Naive B cell (primary cell): ENCODE measurements at regions not wholly inside any gene's neighbourhood (a gene's known extent, or its start where the extent isn't known, plus 50 kb on each side); places are given as distances from the start of the nearest gene placed in this dataset.

Experiments
- ATAC-seq, 2 donors: fragments of 150-1000 bp; cut with Tn5 transposase; 2 replicates each; pipeline ENCODE4 v1.10.0; 2021; ENCODE audit warnings: low read depth in 2 of 2, mild to moderate bottlenecking in 2 of 2, moderate library complexity in 2 of 2
- DNase-seq: peaks from one replicate; pipeline ENCODE4 v3.0.0; 2022
- H3K27ac Mint-ChIP-seq, 6 donors: one replicate each; pipeline ENCODE4 v1.8.0; 2020 to 2022; ENCODE audit warnings: mild to moderate bottlenecking in 6 of 6, mixed read lengths in 6 of 6, moderate library complexity in 5 of 6, inconsistent platforms in 2 of 6
- H3K27me3 Mint-ChIP-seq, 3 donors: one replicate each; pipeline ENCODE4 v1.8.0; 2021 to 2022; ENCODE audit warnings: mixed read lengths in 3 of 3, mild to moderate bottlenecking in 1 of 3
- H3K36me3 Mint-ChIP-seq, 2 donors: one replicate each; pipeline ENCODE4 v1.8.0; 2020 to 2022; ENCODE audit warnings: mixed read lengths in 2 of 2, inconsistent platforms in 1 of 2, mild to moderate bottlenecking in 1 of 2
- H3K4me1 Mint-ChIP-seq, 3 donors: one replicate each; pipeline ENCODE4 v1.8.0; 2020 to 2022; ENCODE audit warnings: mixed read lengths in 3 of 3, inconsistent platforms in 1 of 3, mild to moderate bottlenecking in 1 of 3, moderate library complexity in 1 of 3
- H3K4me3 Mint-ChIP-seq, 8 donors: one replicate each; pipeline ENCODE4 v1.8.0; 2020 to 2022; ENCODE audit warnings: mild to moderate bottlenecking in 8 of 8, mixed read lengths in 8 of 8, moderate library complexity in 8 of 8, inconsistent platforms in 2 of 8
- H3K9me3 Mint-ChIP-seq, 7 donors: one replicate each; pipeline ENCODE4 v1.8.0; 2020 to 2022; ENCODE audit warnings: mixed read lengths in 7 of 7, mild to moderate bottlenecking in 5 of 7, inconsistent platforms in 2 of 7, moderate library complexity in 1 of 7

DNA sequence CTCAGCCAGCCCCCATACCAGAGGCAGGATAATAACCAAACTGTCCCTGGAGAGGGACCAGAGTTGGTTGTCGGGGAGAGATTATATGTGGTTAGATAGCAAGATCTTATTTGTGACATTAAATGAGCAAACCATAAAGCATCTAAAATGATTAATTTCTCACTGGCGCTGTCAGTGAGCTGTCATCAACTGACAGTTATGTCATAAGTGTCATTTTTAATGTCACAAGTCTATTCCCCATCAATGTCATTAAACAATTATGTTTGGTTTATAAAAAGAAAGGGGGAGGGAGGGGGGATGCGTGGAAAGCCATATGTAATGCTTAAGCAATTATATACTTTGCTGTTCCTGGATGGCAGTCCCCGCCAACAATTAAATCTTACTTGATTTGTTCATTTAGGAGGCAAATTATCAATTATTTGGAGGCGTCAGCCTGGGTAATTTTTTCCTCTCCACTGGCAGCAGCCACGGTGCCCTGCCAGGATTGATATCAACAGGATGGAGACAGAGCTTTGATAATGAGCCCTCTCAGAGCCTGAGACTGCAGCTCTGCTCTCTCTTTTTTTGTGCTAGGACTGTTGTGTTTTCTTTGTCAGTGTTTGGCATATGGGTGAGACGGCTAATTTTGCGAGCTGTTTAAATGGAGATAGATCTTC lies 333.6 kb upstream of the CAMK1G start:
- no peak for DNase-seq
- H3K9me3 Mint-ChIP-seq, result peaks cover 0 to 3% (median 0%) of the 10 kb centered on the region in 7 donors
- H3K27me3 Mint-ChIP-seq, result peaks cover 0 to 5% (median 0%) of the 10 kb centered on the region in 3 donors
- ATAC-seq, result no peak
- H3K27ac Mint-ChIP-seq, result no peak overlapping the region
- no peaks in the 10 kb centered on the region for H3K36me3 Mint-ChIP-seq
- H3K4me3 Mint-ChIP-seq, result no peak overlapping the region
- no peaks in the 10 kb centered on the region for H3K4me1 Mint-ChIP-seq

DNA sequence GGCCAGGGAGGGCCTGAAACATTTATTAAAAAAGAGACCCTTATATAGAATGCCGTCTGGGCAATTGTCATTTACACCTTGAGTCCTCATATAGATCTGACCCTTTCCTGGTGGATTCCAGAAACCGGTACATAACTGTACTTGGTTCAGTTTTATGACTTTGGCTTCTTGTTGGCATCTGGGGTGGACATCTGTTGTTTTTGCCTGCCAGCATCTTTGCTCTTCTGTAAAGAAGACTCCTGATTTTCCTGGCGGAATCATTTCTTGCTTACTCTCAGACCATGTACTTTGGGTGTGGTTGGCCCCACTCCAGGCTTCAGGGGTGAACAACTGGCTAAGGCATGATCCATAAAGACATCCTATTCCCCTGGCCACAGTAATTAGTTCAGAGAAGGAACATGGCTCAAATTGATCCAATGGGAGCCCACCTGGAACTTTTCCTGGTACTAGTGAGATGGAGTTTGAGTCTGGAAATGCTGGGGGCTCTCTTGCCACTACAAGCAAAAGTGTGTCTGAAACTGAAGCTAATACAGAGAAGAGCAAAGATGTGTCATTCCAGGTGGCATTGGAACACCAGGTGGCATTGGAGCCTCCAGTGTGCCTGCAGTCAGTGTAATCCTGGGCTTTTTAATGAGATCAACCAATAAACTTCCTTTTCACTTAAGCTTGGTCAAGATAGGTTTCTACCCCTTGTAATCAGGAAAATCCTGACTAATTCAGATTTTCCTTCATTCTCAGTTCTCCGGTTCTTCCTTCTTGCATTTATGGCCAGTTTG lies 332.5 kb upstream of the CAMK1G start:
- Mint-ChIP-seq H3K4me3 (no peak overlapping the region), H3K36me3 (no peaks in the 10 kb centered on the region), H3K27ac (no peak overlapping the region), H3K4me1 (no peaks in the 10 kb centered on the region), H3K27me3 (peaks cover 0 to 5% (median 0%) of the 10 kb centered on the region in 3 donors), H3K9me3 (peaks cover 0 to 9% (median 1%) of the 10 kb centered on the region in 7 donors)
- ATAC-seq, result no peak
- DNase-seq, result no peak

DNA sequence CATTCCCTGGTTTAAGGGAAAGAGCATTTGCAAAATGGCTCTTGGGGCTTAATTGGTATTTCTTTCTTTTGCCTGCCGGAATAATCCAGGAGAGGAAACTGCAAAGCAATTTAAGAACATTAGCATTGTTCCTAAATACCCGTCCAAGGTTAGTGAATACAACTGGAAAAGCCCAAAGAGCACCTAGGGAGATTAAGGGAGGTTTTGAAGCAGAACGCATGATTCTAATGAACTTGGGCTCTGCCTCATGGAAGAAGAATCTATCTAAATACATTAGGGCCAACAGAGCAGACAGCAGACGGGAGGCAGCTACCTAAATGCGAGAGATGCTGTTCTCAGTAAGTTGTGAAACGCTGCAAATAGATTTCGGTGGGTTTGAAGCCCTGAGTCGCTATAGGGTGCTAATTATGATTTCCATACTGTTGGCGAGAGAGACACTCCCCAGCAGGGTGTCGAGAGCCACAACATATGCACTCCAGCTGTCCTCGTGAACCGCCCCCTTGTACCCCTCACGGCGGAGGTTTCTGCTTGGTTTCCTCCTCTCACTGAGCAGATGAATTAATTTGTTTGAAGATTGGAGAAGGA lies 326.7 kb upstream of the CAMK1G start:
- no peaks in the 10 kb centered on the region for H3K4me1 Mint-ChIP-seq
- ATAC-seq (no peak), DNase-seq (no peak)
- H3K9me3 Mint-ChIP-seq, result peaks cover 9 to 37% (median 16%) of the 10 kb centered on the region in 7 donors
- H3K27ac Mint-ChIP-seq, result no peak overlapping the region
- H3K36me3 Mint-ChIP-seq, result peaks cover 5 to 6% of the 10 kb centered on the region in 2 donors
- H3K4me3 Mint-ChIP-seq, result no peak overlapping the region
- H3K27me3 Mint-ChIP-seq, result peaks cover 0 to 4% (median 0%) of the 10 kb centered on the region in 3 donors

DNA sequence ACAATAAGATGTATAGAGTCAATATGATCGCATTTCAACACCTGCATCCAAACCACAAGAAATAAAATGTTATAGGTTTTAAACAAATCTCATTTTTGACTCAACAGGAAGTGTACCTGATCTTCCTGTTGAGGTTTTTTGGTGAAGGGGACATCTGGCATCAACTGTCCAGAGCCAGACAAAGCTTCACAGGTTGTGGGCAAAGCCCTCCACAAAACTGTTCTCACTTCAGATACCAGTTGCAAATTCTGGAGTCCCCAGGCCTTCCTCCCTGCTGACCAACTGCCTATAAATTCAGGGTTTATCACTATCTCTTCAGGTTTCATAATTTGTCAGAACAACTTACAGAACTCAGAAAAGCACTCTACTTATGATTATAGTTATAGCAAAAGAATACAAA lies 326.1 kb upstream of the CAMK1G start:
- no peak for ATAC-seq
- no peak for DNase-seq
- Mint-ChIP-seq H3K27ac (no peak overlapping the region), H3K4me1 (no peaks in the 10 kb centered on the region), H3K9me3 (peaks cover 9 to 37% (median 16%) of the 10 kb centered on the region in 7 donors), H3K4me3 (no peak overlapping the region), H3K36me3 (peaks cover 5 to 6% of the 10 kb centered on the region in 2 donors), H3K27me3 (peaks cover 0 to 4% (median 0%) of the 10 kb centered on the region in 3 donors)

DNA sequence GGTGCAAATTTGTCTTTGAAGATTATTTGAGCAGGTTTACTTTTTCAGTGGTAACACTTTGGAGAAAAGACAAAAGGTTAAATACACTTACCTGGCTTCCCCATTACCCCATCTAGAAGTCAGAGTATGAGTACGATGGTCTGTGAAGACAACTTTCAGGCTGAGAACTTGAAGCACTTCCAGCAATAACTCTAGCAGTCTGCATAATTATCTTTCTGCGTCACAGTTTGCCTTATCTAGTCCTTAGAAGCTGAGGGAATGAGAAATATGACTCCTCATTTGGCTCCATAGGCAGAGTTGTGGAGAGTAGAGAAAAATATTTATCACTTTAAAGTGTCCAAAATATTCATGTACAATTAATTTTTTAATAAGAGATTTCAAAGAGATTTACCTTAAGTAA lies 323.4 kb upstream of the CAMK1G start:
- Mint-ChIP-seq H3K9me3 (peaks cover 9 to 37% (median 16%) of the 10 kb centered on the region in 7 donors), H3K4me1 (no peaks in the 10 kb centered on the region)

DNA sequence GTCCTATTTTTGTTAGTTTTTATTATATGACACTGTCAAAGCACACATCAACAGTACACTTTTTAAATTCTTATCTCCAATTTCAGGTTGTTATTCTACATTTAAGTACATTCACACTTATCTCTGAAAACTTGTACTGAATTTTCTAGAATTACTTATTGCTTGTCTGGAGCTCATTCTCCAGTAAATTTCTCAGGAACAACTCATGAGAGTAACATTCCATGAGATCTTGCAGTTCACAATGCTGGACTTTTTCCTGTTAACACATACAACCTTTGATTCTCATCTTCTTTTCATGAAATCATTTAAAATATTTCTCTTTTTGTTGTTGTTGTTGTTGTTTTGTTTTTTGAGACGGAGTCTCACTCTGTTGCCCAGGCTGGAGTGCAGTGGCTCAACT lies 320.9 kb upstream of the CAMK1G start:
- no peak for ATAC-seq
- H3K4me3 Mint-ChIP-seq, result no peak overlapping the region
- peaks cover 4 to 24% (median 14%) of the 10 kb centered on the region in 7 donors for H3K9me3 Mint-ChIP-seq
- peaks cover 0 to 4% (median 0%) of the 10 kb centered on the region in 3 donors for H3K27me3 Mint-ChIP-seq
- DNase-seq, result no peak
- peaks cover 5 to 6% of the 10 kb centered on the region in 2 donors for H3K36me3 Mint-ChIP-seq
- no peaks in the 10 kb centered on the region for H3K4me1 Mint-ChIP-seq
- H3K27ac Mint-ChIP-seq, result no peak overlapping the region

More for the DNA sequence above, 323.4 kb upstream of the CAMK1G start:
- H3K36me3 Mint-ChIP-seq, result peaks cover 5 to 6% of the 10 kb centered on the region in 2 donors
- H3K27ac Mint-ChIP-seq, result no peak overlapping the region
- no peak overlapping the region for H3K4me3 Mint-ChIP-seq
- H3K27me3 Mint-ChIP-seq, result peaks cover 0 to 4% (median 0%) of the 10 kb centered on the region in 3 donors
- no peak for DNase-seq
- no peak for ATAC-seq

DNA sequence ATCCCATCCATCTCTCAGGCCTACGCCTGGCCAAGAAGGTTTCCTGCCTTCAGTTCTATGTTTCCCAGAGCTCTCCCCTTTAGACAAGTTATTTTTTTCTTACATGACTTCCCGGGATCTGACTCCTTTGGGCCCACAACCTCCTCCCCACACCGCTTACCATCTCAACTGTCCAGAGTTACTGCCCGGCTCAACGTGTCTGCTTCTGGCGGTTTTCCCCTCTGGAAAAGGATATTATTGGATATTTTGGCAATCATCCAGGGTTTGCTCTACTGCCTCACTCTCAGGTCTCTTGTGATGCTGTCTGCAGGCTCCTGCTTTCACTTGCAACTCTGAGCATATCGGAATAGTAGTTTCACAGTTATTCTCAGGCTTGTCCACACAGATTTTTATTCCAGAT lies 318.2 kb upstream of the CAMK1G start:
- ATAC-seq (no peak), DNase-seq (no peak)
- Mint-ChIP-seq H3K4me1 (no peaks in the 10 kb centered on the region), H3K9me3 (peaks cover 0 to 5% (median 0%) of the 10 kb centered on the region in 7 donors), H3K27me3 (no peaks in the 10 kb centered on the region), H3K36me3 (no peaks in the 10 kb centered on the region), H3K4me3 (peak overlapping the region in 1 of 8 donors; percentile 61), H3K27ac (no peak overlapping the region)

DNA sequence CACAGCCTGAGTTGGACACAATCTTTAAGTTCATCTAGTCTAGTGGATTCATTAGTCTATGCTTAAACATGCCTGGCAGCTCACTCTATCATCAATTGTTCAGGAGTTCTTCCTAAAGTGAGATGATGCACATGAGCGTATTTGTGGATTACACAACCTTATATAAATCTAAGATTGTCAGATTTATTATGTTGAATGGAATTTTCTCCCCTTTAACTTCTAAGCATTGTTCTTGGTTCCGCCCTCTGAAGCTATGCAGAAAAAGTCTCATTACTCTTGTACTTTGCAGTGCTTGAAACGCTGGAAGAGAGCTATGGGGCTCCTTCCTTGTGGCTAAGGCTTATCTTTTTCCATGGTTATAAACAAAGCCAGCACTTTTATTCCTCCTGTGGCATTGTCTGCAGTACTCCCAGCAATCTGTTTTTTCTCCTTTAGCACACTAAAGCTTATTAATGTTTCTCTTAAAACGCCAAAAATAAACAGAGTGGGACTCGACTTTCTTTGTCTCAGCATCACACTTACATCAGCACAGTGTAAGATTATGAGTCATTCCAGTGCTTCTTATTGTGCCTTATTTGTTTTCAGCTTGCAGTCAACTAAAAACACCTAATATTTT lies 316.8 kb upstream of the CAMK1G start:
- Mint-ChIP-seq H3K4me3 (no peak overlapping the region), H3K4me1 (no peaks in the 10 kb centered on the region), H3K27ac (no peak overlapping the region), H3K36me3 (no peaks in the 10 kb centered on the region), H3K27me3 (no peaks in the 10 kb centered on the region), H3K9me3 (peaks cover 0 to 4% (median 0%) of the 10 kb centered on the region in 7 donors)
- DNase-seq, result no peak
- ATAC-seq, result no peak

DNA sequence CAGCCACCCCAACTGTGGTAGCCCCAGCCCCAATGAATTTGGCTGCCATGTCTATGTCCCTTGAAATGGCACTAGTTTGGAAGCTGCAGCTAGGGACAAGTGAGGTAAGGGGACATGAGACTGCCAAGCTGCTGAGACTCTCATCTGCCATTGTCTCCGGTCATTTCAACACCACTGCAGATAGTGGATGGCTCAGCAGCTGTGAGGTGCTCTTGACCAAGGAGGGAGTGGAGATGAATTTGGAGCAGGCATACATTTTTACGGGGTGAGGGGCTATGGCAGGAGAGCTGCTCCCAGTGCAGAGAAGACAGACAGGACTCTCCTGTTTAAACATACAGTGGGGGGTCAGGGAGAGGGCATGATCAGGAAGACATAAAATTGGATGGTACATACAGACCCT lies 315.5 kb upstream of the CAMK1G start:
- no peak for ATAC-seq
- Mint-ChIP-seq H3K4me3 (no peak overlapping the region), H3K36me3 (no peaks in the 10 kb centered on the region)

DNA sequence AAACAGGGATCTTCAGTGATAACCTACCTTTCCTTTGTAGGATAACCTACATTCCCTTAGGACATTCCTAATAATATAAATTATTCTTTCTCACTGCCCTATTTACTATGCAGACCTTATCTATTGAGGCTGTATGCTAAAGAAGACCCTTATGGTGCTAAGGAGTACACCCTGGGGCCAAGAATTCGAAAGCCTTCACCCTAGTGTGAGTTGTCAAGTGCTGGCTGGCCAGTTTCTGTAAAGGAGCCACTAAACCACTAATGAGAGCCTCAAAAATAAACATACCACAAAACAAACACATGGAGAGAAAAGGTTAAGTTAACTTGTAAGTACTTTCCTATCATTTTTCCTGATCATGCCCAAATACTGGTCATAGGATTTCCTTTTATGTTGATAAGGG lies 315.0 kb upstream of the CAMK1G start:
- Mint-ChIP-seq H3K4me1 (no peaks in the 10 kb centered on the region), H3K36me3 (no peaks in the 10 kb centered on the region), H3K9me3 (peaks cover 0 to 4% (median 0%) of the 10 kb centered on the region in 7 donors), H3K27ac (no peak overlapping the region), H3K27me3 (peaks cover 0 to 3% (median 3%) of the 10 kb centered on the region in 3 donors), H3K4me3 (no peak overlapping the region)
- ATAC-seq (no peak), DNase-seq (no peak)

More for the DNA sequence above, 315.5 kb upstream of the CAMK1G start:
- H3K27me3 Mint-ChIP-seq, result no peaks in the 10 kb centered on the region
- H3K9me3 Mint-ChIP-seq, result peaks cover 0 to 2% (median 0%) of the 10 kb centered on the region in 7 donors
- DNase-seq, result no peak
- H3K27ac Mint-ChIP-seq, result no peak overlapping the region
- H3K4me1 Mint-ChIP-seq, result no peaks in the 10 kb centered on the region

DNA sequence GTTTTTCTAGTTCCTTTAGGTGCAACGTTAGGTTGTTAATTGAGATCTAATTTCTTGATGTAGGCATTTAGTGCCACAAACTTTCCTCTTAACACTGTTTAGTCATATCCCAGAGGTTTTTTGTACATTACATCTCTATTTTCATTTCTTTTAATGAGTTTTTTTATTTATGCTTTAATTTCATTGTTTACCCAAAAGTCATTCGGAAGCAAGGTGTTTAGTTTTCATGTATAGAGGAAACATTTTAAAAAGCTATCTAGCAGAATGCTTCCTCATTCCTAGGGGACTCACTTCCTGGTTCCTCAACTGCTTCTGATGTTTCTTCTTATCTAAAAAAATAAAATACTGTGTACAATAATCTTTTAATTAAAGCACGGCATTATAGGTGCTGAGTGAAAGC lies 307.2 kb upstream of the CAMK1G start:
- Mint-ChIP-seq H3K4me3 (no peak overlapping the region), H3K36me3 (no peaks in the 10 kb centered on the region), H3K27ac (no peak overlapping the region), H3K9me3 (peaks cover 0 to 9% (median 4%) of the 10 kb centered on the region in 7 donors), H3K27me3 (peaks cover 0 to 24% (median 7%) of the 10 kb centered on the region in 3 donors), H3K4me1 (no peaks in the 10 kb centered on the region)
- DNase-seq (no peak), ATAC-seq (no peak)

DNA sequence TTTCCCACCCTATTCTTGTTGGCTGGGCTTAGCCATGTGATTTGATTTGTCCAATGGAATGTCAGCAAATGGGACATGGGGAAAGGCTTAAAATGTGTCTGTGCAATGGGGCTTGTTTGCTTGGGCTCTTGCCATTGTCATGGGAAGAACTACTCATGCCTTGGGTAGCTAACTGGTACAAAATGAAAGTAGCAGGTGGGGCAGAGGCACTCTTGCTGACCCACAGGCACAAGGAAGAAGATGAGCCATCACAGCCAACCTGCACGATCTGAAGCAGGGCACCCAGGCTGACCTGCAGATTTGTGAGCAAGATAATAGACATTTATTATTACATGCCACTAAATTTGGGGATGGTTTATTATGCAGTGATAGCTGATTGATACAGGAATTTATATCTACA lies 305.9 kb upstream of the CAMK1G start:
- Mint-ChIP-seq H3K9me3 (peaks cover 0 to 9% (median 4%) of the 10 kb centered on the region in 7 donors), H3K27ac (no peak overlapping the region), H3K4me1 (no peaks in the 10 kb centered on the region), H3K4me3 (no peak overlapping the region), H3K36me3 (no peaks in the 10 kb centered on the region), H3K27me3 (peaks cover 0 to 24% (median 7%) of the 10 kb centered on the region in 3 donors)
- no peak for DNase-seq
- ATAC-seq, result no peak

DNA sequence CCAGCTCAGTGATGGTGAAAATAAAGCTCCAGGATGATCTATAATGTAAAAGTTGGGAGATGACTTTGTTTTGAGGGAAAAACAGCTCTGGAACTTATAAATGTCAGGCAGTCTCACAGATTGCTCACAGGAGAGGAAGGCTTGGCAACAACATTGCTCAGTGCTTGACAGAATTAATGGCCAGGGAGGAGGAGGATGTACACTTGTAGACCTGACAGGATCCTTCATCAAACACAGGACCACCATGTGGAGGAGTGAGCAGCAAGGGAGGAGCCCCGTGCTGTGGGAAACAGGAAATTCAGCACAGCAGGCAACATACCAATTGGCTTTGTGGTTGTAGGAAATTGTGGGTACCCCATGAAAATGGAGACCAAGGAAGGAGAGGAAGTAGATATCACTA lies 291.8 kb upstream of the CAMK1G start:
- Mint-ChIP-seq H3K9me3 (peaks cover 0 to 8% (median 0%) of the 10 kb centered on the region in 7 donors), H3K4me3 (no peak overlapping the region), H3K27me3 (peaks cover 6 to 16% (median 15%) of the 10 kb centered on the region in 3 donors), H3K4me1 (no peaks in the 10 kb centered on the region), H3K27ac (peak overlapping the region in 1 of 6 donors; percentile 12), H3K36me3 (no peaks in the 10 kb centered on the region)
- no peak for DNase-seq
- no peak for ATAC-seq
